GM21737 (cell line): ENCODE measurements at regions not wholly inside any gene's neighbourhood (a gene's known extent, or its start where the extent isn't known, plus 50 kb on each side); places are given as distances from the start of the nearest gene placed in this dataset.

Source experiments
- ATAC-seq: cut with Tn5 transposase; IDR thresholded peaks from one replicate; pipeline ENCODE4 v1.9.1; 2021; ENCODE audit warnings: mild to moderate bottlenecking, moderate library complexity; ENCODE audit not compliant: unreplicated experiment

GRCh38 chr1:116231752-116232151 is 120.6 kb downstream of the MAB21L3 start:
- no peak for ATAC-seq

GRCh38 chr1:116232989-116233514 is 121.9 kb downstream of the MAB21L3 start:
- ATAC-seq: no peak

- no peak for ATAC-seq
Observed at GRCh38 chr1:116234429-116234828, 123.2 kb downstream of the MAB21L3 start.

- no peak for ATAC-seq
Observed at GRCh38 chr1:116239916-116240315, 128.7 kb downstream of the MAB21L3 start.

GRCh38 chr1:116242741-116243140 is 130.3 kb upstream of the ATP1A1 start:
- ATAC-seq: no peak

GRCh38 chr1:116243333-116244054 is 129.6 kb upstream of the ATP1A1 start:
- no peak for ATAC-seq

- ATAC-seq: no peak
Observed at GRCh38 chr1:116246174-116246573, 126.9 kb upstream of the ATP1A1 start.

- no peak for ATAC-seq
Observed at GRCh38 chr1:116252271-116252670, 120.8 kb upstream of the ATP1A1 start.

GRCh38 chr1:116252785-116253184 is 120.3 kb upstream of the ATP1A1 start:
- no peak for ATAC-seq

GRCh38 chr1:116253566-116254382 is 119.3 kb upstream of the ATP1A1 start:
- ATAC-seq: no peak

- no peak for ATAC-seq
Observed at GRCh38 chr1:116254776-116255175, 118.3 kb upstream of the ATP1A1 start.

- no peak for ATAC-seq
Observed at GRCh38 chr1:116255486-116256285, 117.4 kb upstream of the ATP1A1 start.

- ATAC-seq: no peak
Observed at GRCh38 chr1:116256286-116256649, 116.8 kb upstream of the ATP1A1 start.

- no peak for ATAC-seq
Observed at GRCh38 chr1:116256875-116257274, 116.2 kb upstream of the ATP1A1 start.

- no peak for ATAC-seq
Observed at GRCh38 chr1:116257341-116257767, 115.7 kb upstream of the ATP1A1 start.

GRCh38 chr1:116257836-116258235 is 115.2 kb upstream of the ATP1A1 start:
- ATAC-seq: no peak

GRCh38 chr1:116258668-116259419 is 114.2 kb upstream of the ATP1A1 start:
- ATAC-seq: no peak

- ATAC-seq: no peak
Observed at GRCh38 chr1:116259663-116260062, 113.4 kb upstream of the ATP1A1 start.

GRCh38 chr1:116260115-116260514 is 112.9 kb upstream of the ATP1A1 start:
- no peak for ATAC-seq

GRCh38 chr1:116260621-116261020 is 112.4 kb upstream of the ATP1A1 start:
- no peak for ATAC-seq
